Upper lobe of right lung (tissue), 1 donor: ENCODE measurements at regions not wholly inside any gene's neighbourhood (a gene's known extent, or its start where the extent isn't known, plus 50 kb on each side); places are given as distances from the start of the nearest gene placed in this dataset.

Experiments
- ATAC-seq: fragments of 200-7000 bp; cut with Tn5 transposase; one replicate; pipeline ENCODE4 v1.9.1; 2020; ENCODE audit warnings: mild to moderate bottlenecking, moderate library complexity
- DNase-seq: peaks from one replicate; pipeline ENCODE4 v3.0.0-alpha.2; 2020
- H3K27ac ChIP-seq: fragments of 200-600 bp; one replicate; pipeline ENCODE4 v1.8.0; 2022
- H3K27me3 ChIP-seq: fragments of 200-600 bp; one replicate; pipeline ENCODE4 v1.8.0; 2022; ENCODE audit warnings: mild to moderate bottlenecking
- H3K36me3 ChIP-seq: fragments of 200-600 bp; one replicate; pipeline ENCODE4 v1.8.0; 2022
- H3K4me1 ChIP-seq: fragments of 200-600 bp; one replicate; pipeline ENCODE4 v1.8.0; 2022
- H3K4me3 ChIP-seq: fragments of 200-600 bp; one replicate; pipeline ENCODE4 v1.8.0; 2022; ENCODE audit warnings: mild to moderate bottlenecking
- H3K9me3 ChIP-seq: fragments of 200-600 bp; one replicate; pipeline ENCODE4 v1.8.0; 2022
- CTCF ChIP-seq: fragments of 200-600 bp; IDR thresholded peaks from one replicate; pipeline ENCODE4 v1.8.0; 2022; ENCODE audit warnings: antibody characterized with exemption
- intact Hi-C: fragments of 100-400 bp; cut with DNase I; formaldehyde crosslinking; loops from one replicate; pipeline ENCODE4 v1.11.0; 2022
- donor health status: DM: no; HTN: yes; CAD: no; lungs with severe emphysema.

DNA sequence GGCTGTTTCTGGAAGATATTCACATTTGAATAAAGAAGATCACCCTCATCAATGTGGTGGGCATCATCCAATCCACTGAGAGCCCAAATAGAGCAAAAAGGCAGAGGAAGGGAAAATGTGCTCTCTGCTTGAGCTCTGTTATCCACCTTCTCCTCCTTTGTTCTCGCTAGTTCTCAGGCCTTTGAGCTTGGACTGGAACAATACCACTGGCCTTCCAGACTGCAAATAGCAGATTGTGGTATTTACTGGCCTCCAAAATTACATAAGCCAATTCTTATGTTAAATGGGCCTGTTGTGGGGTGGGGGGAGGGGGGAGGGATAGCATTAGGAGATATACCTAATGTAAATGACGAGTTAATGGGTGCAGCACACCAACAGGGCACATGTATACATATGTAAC is 219.3 kb downstream of the C1orf94 start:
- ATAC-seq (no peak), DNase-seq (no peak)
- Histone ChIP-seq H3K27me3 (no peaks in the 10 kb centered on the region), H3K4me3 (no peak overlapping the region), H3K4me1 (no peaks in the 10 kb centered on the region), H3K36me3 (no peaks in the 10 kb centered on the region), H3K27ac (no peak overlapping the region), H3K9me3 (no peaks in the 10 kb centered on the region)
- intact Hi-C loops = no loop called here
- TF ChIP-seq CTCF = no peak

DNA sequence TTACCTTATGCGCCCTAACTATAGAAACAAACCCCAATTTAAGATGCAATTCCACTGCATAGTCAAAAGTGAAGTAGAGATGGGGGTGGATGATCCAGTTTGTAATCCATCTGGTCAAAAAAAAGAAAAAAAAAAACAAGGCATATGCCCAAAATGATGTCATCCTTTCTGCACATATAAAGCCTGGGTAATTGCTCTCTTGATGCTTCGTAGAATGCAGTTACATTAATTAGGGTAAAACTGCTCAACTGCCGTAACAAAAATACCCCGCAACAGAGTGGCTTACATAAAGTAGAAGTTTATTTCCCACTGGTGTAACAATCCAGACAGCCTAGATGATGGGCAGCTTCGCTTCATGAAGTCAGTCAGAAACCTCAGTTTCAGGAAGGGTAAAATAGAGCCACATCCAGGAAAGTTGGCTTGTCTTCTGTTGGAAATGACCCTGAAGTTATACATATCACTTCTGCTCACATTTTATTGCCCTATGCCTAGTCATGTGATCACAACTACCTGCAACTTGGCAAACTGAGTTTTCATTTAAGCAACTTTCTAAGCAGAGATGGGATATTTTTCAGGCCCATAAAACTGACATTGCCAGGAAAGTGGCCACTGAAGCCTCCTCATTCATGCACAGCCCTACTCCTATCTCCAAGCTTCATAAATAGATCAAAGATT is 221.7 kb downstream of the C1orf94 start:
- Histone ChIP-seq H3K27ac (no peak overlapping the region), H3K36me3 (no peaks in the 10 kb centered on the region), H3K4me3 (no peak overlapping the region), H3K4me1 (no peaks in the 10 kb centered on the region), H3K27me3 (no peaks in the 10 kb centered on the region), H3K9me3 (no peaks in the 10 kb centered on the region)
- intact Hi-C loops = no loop called here
- DNase-seq (no peak), ATAC-seq (no peak)
- TF ChIP-seq CTCF = no peak

GRCh38 chr1:34398916-34399275 is 222.2 kb downstream of the C1orf94 start:
- no peak for TF ChIP-seq CTCF
- ATAC-seq (no peak), DNase-seq (no peak)
- Histone ChIP-seq H3K4me3 (no peak overlapping the region), H3K36me3 (no peaks in the 10 kb centered on the region), H3K27me3 (no peaks in the 10 kb centered on the region), H3K9me3 (no peaks in the 10 kb centered on the region), H3K27ac (no peak overlapping the region), H3K4me1 (no peaks in the 10 kb centered on the region)
- intact Hi-C loops = no loop called here

- DNase-seq = no peak
- TF ChIP-seq CTCF = no peak
- Histone ChIP-seq H3K36me3 (no peaks in the 10 kb centered on the region), H3K9me3 (no peaks in the 10 kb centered on the region), H3K4me1 (peaks cover 3% of the 10 kb centered on the region), H3K27me3 (no peaks in the 10 kb centered on the region), H3K27ac (no peak overlapping the region), H3K4me3 (no peak overlapping the region)
- intact Hi-C loops = no loop called here
- ATAC-seq = no peak
Measured at GRCh38 chr1:34400675-34401074, 224.0 kb downstream of the C1orf94 start.

GRCh38 chr1:34403156-34403555 is 226.4 kb downstream of the C1orf94 start:
- Histone ChIP-seq H3K36me3 (no peaks in the 10 kb centered on the region), H3K4me3 (no peak overlapping the region), H3K27me3 (no peaks in the 10 kb centered on the region), H3K4me1 (peaks cover 25% of the 10 kb centered on the region), H3K27ac (no peak overlapping the region), H3K9me3 (no peaks in the 10 kb centered on the region)
- ATAC-seq = no peak
- DNase-seq = no peak
- intact Hi-C loops = no loop called here
- no peak for TF ChIP-seq CTCF

- H3K36me3 ChIP-seq = no peaks in the 10 kb centered on the region
- intact Hi-C loops = no loop called here
- no peaks in the 10 kb centered on the region for H3K27me3 ChIP-seq
- no peak overlapping the region for H3K4me3 ChIP-seq
- DNase-seq (no peak), ATAC-seq (peak; percentile 54)
- no peak for TF ChIP-seq CTCF
- no peaks in the 10 kb centered on the region for H3K9me3 ChIP-seq
- peaks cover 29% of the 10 kb centered on the region for H3K4me1 ChIP-seq
- H3K27ac ChIP-seq = no peak overlapping the region
Measured at GRCh38 chr1:34404804-34405203, 228.1 kb downstream of the C1orf94 start.
